Stimulated activated CD8-positive, alpha-beta memory T cell treated with anti-CD3 and anti-CD28 coated beads, Interleukin-15, amount 100 ng/mL, for 24 hours (primary cell): ENCODE measurements at regions not wholly inside any gene's neighbourhood (a gene's known extent, or its start where the extent isn't known, plus 50 kb on each side); places are given as distances from the start of the nearest gene placed in this dataset.
"Not testable (repeated sequence)": the region's sequence is repeated elsewhere in the genome, so short reads cannot be mapped to it uniquely, and the experiment has no call there.

Experiments
- DNase-seq: peaks from one replicate; pipeline ENCODE4 v3.0.0-alpha.2; 2020; ENCODE audit warnings: low read depth

GRCh38 chr6:15827496-15828255 lies 164.8 kb upstream of the DTNBP1 start:
- no peak for DNase-seq

- DNase-seq = no peak
These were observed 164.0 kb upstream of the DTNBP1 start for GRCh38 chr6:15826814-15827318.

- DNase-seq = no peak
These were observed 162.6 kb upstream of the DTNBP1 start for GRCh38 chr6:15825332-15825930.

GRCh38 chr6:15824811-15825210 lies 162.0 kb upstream of the DTNBP1 start:
- no peak for DNase-seq

GRCh38 chr6:15823838-15824414 lies 161.1 kb upstream of the DTNBP1 start:
- DNase-seq = no peak

- DNase-seq = no peak
These were observed 160.0 kb upstream of the DTNBP1 start for GRCh38 chr6:15822835-15823234.

- DNase-seq = no peak
These were observed 157.0 kb upstream of the DTNBP1 start for GRCh38 chr6:15819841-15820240.

- DNase-seq = no peak
These were observed 156.4 kb upstream of the DTNBP1 start for GRCh38 chr6:15819226-15819625.

- no peak for DNase-seq
These were observed 155.7 kb upstream of the DTNBP1 start for GRCh38 chr6:15818491-15818890.

- no peak for DNase-seq
These were observed 155.2 kb upstream of the DTNBP1 start for GRCh38 chr6:15818044-15818443.

GRCh38 chr6:15817100-15817499 lies 154.3 kb upstream of the DTNBP1 start:
- no peak for DNase-seq

- DNase-seq = no peak
These were observed 153.8 kb upstream of the DTNBP1 start for GRCh38 chr6:15816661-15817060.

GRCh38 chr6:15813698-15814097 lies 150.9 kb upstream of the DTNBP1 start:
- DNase-seq = not testable (repeated sequence)

- no peak for DNase-seq
These were observed 148.3 kb upstream of the DTNBP1 start for GRCh38 chr6:15811107-15811506.

- DNase-seq = no peak
These were observed 147.8 kb upstream of the DTNBP1 start for GRCh38 chr6:15810618-15811017.

GRCh38 chr6:15809367-15809766 lies 146.5 kb upstream of the DTNBP1 start:
- DNase-seq = no peak

GRCh38 chr6:15804164-15805154 lies 141.6 kb upstream of the DTNBP1 start:
- no peak for DNase-seq

GRCh38 chr6:15802466-15802865 lies 139.6 kb upstream of the DTNBP1 start:
- DNase-seq = no peak

- DNase-seq = no peak
These were observed 139.1 kb upstream of the DTNBP1 start for GRCh38 chr6:15801912-15802311.

GRCh38 chr6:15800841-15801617 lies 138.2 kb upstream of the DTNBP1 start:
- DNase-seq = no peak

GRCh38 chr6:15798533-15799255 lies 135.9 kb upstream of the DTNBP1 start:
- DNase-seq = no peak
